ENCODE measurements at regions not wholly inside any gene's neighbourhood (a gene's known extent, or its start where the extent isn't known, plus 50 kb on each side); places are given as distances from the start of the nearest gene placed in this dataset.

- DNase-seq (ENCODE audit: extremely low read depth in 1 of 4, low spot score in 3 of 4) = no peak
Observed at GRCh38 chr5:145464171-145464570, 371.0 kb downstream of the PRELID2 start.

GRCh38 chr5:145463634-145464033, 371.5 kb downstream of the PRELID2 start:
- POLR2A ChIA-PET = no interaction called here
- no TSS peak for BruUV-seq (replicated peaks)
- Histone ChIP-seq H3K27me3 (ENCODE audit: control insufficient read depth in 2 of 2, insufficient read depth in 2 of 2, low read length in 2 of 2) (no peaks in the 10 kb centered on the region), H4K20me1 (replicated peaks; ENCODE audit: control insufficient read depth, insufficient read depth, low read length) (no peaks in the 10 kb centered on the region), H3K4me2 (ENCODE audit: insufficient read depth, low read length) (no peak overlapping the region), H3K4me3 (no peak overlapping the region), H3K9me3 (replicated peaks; ENCODE audit: control insufficient read depth, insufficient read depth, low read depth, low read length) (no peaks in the 10 kb centered on the region), H2AFZ (ENCODE audit: low read depth, low read length) (no peak overlapping the region), H3K9me1 (ENCODE audit: control insufficient read depth, insufficient read depth, low read length) (no peaks in the 10 kb centered on the region), H3K9ac (ENCODE audit: insufficient read depth in 1 of 2, low read depth in 2 of 2, low read length in 2 of 2) (no peak overlapping the region), H3K4me1 (replicated peaks in 1 of 2; ENCODE audit: control insufficient read depth in 2 of 2, insufficient read depth in 2 of 2, low read length in 2 of 2) (no peaks in the 10 kb centered on the region), H3K79me2 (ENCODE audit: control insufficient read depth, insufficient read depth, low read length) (no peaks in the 10 kb centered on the region), H3K27ac (ENCODE audit: extremely low read depth, low read depth, low read length) (no peak overlapping the region), H3K36me3 (ENCODE audit: control insufficient read depth, insufficient read depth, low read length) (no peaks in the 10 kb centered on the region)
- no peak for FAIRE-seq
- CTCF ChIA-PET (ENCODE audit: low intra/inter-chr PET ratio) = no interaction called here
- in situ Hi-C loops (cut with MboI) (no loop called here), intact Hi-C loops (cut with micrococcal nuclease) (no loop called here)
- ATAC-seq = no peak
- DNase-seq (ENCODE audit: extremely low read depth in 1 of 4, low spot score in 3 of 4) = no peak
- WGBS (ENCODE audit: insufficient coverage, low coverage, missing lambda C conversion rate) = 0% methylated on average over 1 of the region's 1 CpG
- no peak for TF ChIP-seq GTF2E2 (tag; IDR thresholded peaks at IDR 0.05)
- no peak for TF ChIP-seq NR1H2 (CRISPR knock-in tag; IDR thresholded peaks at IDR 0.05)
- TF ChIP-seq DPF2 (IDR thresholded peaks at IDR 0.05) = no peak
- TF ChIP-seq, protein P1, sequence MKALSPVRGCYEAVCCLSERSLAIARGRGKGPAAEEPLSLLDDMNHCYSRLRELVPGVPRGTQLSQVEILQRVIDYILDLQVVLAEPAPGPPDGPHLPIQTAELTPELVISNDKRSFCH (CRISPR knock-in tag; IDR thresholded peaks at IDR 0.05) = no peak
- TF ChIP-seq, protein P1 (tag; IDR thresholded peaks at IDR 0.05) = no peak
- TF ChIP-seq ZNF79 (CRISPR knock-in tag; IDR thresholded peaks at IDR 0.05; ENCODE audit: low read depth) = no peak
- no peak for TF ChIP-seq CSDE1 (IDR thresholded peaks at IDR 0.05)
- TF ChIP-seq, protein P2, sequence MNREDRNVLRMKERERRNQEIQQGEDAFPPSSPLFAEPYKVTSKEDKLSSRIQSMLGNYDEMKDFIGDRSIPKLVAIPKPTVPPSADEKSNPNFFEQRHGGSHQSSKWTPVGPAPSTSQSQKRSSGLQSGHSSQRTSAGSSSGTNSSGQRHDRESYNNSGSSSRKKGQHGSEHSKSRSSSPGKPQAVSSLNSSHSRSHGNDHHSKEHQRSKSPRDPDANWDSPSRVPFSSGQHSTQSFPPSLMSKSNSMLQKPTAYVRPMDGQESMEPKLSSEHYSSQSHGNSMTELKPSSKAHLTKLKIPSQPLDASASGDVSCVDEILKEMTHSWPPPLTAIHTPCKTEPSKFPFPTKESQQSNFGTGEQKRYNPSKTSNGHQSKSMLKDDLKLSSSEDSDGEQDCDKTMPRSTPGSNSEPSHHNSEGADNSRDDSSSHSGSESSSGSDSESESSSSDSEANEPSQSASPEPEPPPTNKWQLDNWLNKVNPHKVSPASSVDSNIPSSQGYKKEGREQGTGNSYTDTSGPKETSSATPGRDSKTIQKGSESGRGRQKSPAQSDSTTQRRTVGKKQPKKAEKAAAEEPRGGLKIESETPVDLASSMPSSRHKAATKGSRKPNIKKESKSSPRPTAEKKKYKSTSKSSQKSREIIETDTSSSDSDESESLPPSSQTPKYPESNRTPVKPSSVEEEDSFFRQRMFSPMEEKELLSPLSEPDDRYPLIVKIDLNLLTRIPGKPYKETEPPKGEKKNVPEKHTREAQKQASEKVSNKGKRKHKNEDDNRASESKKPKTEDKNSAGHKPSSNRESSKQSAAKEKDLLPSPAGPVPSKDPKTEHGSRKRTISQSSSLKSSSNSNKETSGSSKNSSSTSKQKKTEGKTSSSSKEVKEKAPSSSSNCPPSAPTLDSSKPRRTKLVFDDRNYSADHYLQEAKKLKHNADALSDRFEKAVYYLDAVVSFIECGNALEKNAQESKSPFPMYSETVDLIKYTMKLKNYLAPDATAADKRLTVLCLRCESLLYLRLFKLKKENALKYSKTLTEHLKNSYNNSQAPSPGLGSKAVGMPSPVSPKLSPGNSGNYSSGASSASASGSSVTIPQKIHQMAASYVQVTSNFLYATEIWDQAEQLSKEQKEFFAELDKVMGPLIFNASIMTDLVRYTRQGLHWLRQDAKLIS (CRISPR knock-in tag; IDR thresholded peaks at IDR 0.05) = no peak
- TF ChIP-seq PHB (CRISPR knock-in tag; IDR thresholded peaks at IDR 0.05) = no peak
- no peak for TF ChIP-seq L3MBTL2 (IDR thresholded peaks at IDR 0.05)
- peak; percentile 39; the same call in 1 of the 2 replicates for TF ChIP-seq ATF7 (IDR thresholded peaks at IDR 0.05)
- TF ChIP-seq, protein P3, sequence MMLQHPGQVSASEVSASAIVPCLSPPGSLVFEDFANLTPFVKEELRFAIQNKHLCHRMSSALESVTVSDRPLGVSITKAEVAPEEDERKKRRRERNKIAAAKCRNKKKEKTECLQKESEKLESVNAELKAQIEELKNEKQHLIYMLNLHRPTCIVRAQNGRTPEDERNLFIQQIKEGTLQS (IDR thresholded peaks at IDR 0.05) = peak; percentile 79
- TF ChIP-seq, protein P3 (CRISPR knock-in tag; conservative IDR thresholded peaks at IDR 0.05) = no peak

More at GRCh38 chr5:145464171-145464570, 371.0 kb downstream of the PRELID2 start:
- Histone ChIP-seq H3K4me3 (no peak overlapping the region), H3K9me1 (ENCODE audit: control insufficient read depth, insufficient read depth, low read length) (no peaks in the 10 kb centered on the region), H3K36me3 (ENCODE audit: control insufficient read depth, insufficient read depth, low read length) (no peaks in the 10 kb centered on the region), H3K4me1 (replicated peaks in 1 of 2; ENCODE audit: control insufficient read depth in 2 of 2, insufficient read depth in 2 of 2, low read length in 2 of 2) (no peaks in the 10 kb centered on the region), H3K27ac (ENCODE audit: extremely low read depth, low read depth, low read length) (no peak overlapping the region), H3K9ac (ENCODE audit: insufficient read depth in 1 of 2, low read depth in 2 of 2, low read length in 2 of 2) (no peak overlapping the region), H3K4me2 (ENCODE audit: insufficient read depth, low read length) (no peak overlapping the region), H3K27me3 (ENCODE audit: control insufficient read depth in 2 of 2, insufficient read depth in 2 of 2, low read length in 2 of 2) (no peaks in the 10 kb centered on the region), H2AFZ (ENCODE audit: low read depth, low read length) (no peak overlapping the region), H3K9me3 (replicated peaks; ENCODE audit: control insufficient read depth, insufficient read depth, low read depth, low read length) (no peaks in the 10 kb centered on the region), H4K20me1 (replicated peaks; ENCODE audit: control insufficient read depth, insufficient read depth, low read length) (no peaks in the 10 kb centered on the region), H3K79me2 (ENCODE audit: control insufficient read depth, insufficient read depth, low read length) (no peaks in the 10 kb centered on the region)
- intact Hi-C loops (cut with micrococcal nuclease) = no loop called here
- ChIA-PET POLR2A (no interaction called here), CTCF (ENCODE audit: low intra/inter-chr PET ratio) (no interaction called here)
- TF ChIP-seq NCOA2 (IDR thresholded peaks at IDR 0.05; ENCODE audit: partially characterized antibody in 2 of 2) = no peak
- no peak for TF ChIP-seq RB1 (IDR thresholded peaks at IDR 0.05; ENCODE audit: low read depth)
- TF ChIP-seq MEF2D (tag; conservative IDR thresholded peaks at IDR 0.05; ENCODE audit: low read depth) = no peak
- ATAC-seq = no peak
- no peak for FAIRE-seq
- in situ Hi-C loops (cut with MboI) = no loop called here
- 0% methylated on average over 1 of the region's 1 CpG for WGBS (ENCODE audit: insufficient coverage, low coverage, missing lambda C conversion rate)
- BruUV-seq (replicated peaks) = no TSS peak

All from K562 (cell line).